ENCODE measurements at regions not wholly inside any gene's neighbourhood (a gene's known extent, or its start where the extent isn't known, plus 50 kb on each side); places are given as distances from the start of the nearest gene placed in this dataset.

DNA sequence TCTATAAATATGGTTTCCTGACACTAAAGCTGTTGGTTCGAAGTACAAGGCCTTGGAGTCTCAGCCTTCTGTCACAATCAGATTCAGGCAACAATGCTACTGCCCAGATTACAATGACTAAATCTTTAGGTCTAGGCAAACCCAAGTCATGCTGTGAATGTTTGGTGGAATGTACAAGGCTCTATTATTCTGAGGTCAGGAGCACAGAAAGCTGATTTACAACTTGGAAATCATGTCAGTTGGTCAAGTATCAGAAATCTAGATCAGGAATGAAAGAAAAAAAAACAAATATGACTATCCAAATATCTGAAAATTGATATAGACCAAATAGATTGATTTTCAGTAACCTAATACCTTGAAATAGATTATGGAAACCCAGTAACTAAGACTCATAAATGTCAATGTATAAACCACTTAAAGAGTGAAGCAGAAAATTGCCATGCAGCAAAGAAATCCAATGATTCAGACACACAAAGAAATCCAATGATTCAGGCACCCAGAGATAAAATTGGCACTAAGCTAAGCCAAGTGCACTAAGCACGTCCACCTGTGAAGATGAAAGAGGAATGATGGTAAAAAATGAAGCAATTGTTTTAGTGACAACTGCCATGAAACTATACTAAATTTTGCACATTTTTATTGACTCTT, 588.0 kb upstream of the TUSC1 start:
- H3K4me3 ChIP-seq (ENCODE audit: low read length): no peak overlapping the region
- no peak overlapping the region for H3K4me2 ChIP-seq (ENCODE audit: low read length)

DNA sequence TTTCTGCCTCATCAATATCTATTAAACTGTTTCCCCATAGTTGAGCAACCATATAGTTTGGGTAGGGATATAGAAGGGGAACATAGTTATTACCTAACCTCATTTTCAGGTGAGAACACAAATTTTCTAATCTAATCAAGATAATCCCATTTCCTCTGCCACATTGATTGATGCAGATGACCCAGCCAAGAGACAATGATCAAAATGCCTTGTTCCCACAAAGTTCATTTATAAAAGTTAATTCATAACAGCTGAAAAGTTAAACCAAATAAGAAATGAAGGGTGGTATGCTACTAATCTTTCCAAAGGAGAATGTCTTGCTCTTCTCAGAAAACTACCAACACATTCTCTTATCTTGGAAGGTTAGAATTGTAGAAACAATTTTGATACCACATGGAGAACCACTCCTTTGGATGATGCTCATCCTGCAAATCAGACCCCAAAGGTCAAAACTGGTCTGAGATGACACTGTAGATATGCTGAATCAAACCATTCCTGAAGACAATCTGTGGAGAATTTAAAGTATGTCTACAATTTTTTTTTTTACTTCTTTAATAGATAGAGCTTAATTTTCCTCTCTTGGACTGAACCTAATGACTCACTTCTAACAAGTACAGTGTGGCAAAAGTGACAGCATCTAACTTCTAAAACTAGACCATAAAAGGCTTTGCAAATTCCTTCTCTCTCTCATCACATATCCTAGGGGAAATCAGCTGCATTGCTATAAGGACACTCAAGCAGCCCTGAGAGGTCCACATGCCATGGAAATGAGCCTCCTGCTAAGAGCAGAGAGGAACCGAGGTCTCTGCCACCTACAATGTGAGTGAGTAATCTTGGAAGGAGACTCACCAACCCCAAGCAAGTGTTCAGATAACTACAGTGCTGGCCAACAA, 586.7 kb upstream of the TUSC1 start:
- no peak overlapping the region for H3K4me3 ChIP-seq (ENCODE audit: low read length)
- H3K27me3 ChIP-seq (ENCODE audit: control insufficient read depth, low read length): no peaks in the 10 kb centered on the region
- no peak overlapping the region for H3K27ac ChIP-seq (ENCODE audit: low read depth, low read length)
- H3F3A ChIP-seq (ENCODE audit: control insufficient read depth, insufficient read depth): no peaks in the 10 kb centered on the region
- no peak for TF ChIP-seq EZH2phosphoT487 (IDR thresholded peaks at IDR 0.05; ENCODE audit: borderline replicate concordance, low read length)
- TF ChIP-seq, protein P1, sequence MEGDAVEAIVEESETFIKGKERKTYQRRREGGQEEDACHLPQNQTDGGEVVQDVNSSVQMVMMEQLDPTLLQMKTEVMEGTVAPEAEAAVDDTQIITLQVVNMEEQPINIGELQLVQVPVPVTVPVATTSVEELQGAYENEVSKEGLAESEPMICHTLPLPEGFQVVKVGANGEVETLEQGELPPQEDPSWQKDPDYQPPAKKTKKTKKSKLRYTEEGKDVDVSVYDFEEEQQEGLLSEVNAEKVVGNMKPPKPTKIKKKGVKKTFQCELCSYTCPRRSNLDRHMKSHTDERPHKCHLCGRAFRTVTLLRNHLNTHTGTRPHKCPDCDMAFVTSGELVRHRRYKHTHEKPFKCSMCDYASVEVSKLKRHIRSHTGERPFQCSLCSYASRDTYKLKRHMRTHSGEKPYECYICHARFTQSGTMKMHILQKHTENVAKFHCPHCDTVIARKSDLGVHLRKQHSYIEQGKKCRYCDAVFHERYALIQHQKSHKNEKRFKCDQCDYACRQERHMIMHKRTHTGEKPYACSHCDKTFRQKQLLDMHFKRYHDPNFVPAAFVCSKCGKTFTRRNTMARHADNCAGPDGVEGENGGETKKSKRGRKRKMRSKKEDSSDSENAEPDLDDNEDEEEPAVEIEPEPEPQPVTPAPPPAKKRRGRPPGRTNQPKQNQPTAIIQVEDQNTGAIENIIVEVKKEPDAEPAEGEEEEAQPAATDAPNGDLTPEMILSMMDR (IDR thresholded peaks at IDR 0.05; ENCODE audit: low read depth, low read length, poor library complexity, severe bottlenecking): no peak
- H3K9me3 ChIP-seq (ENCODE audit: control insufficient read depth, insufficient read depth, low read length): no peaks in the 10 kb centered on the region
- no peaks in the 10 kb centered on the region for H3K36me3 ChIP-seq (ENCODE audit: control insufficient read depth, low read length)
- no peaks in the 10 kb centered on the region for H4K20me1 ChIP-seq (ENCODE audit: control insufficient read depth, insufficient read depth, low read depth, low read length)
- H3K9me2 ChIP-seq (replicated peaks; ENCODE audit: control insufficient read depth, low read length): no peaks in the 10 kb centered on the region
- no peaks in the 10 kb centered on the region for H3K79me2 ChIP-seq (ENCODE audit: control insufficient read depth, low read length)
- H3K4me2 ChIP-seq (ENCODE audit: low read length): no peak overlapping the region
- no peaks in the 10 kb centered on the region for H3K4me1 ChIP-seq (ENCODE audit: control insufficient read depth, low read length)

More for the DNA sequence above, 588.0 kb upstream of the TUSC1 start:
- H3K27ac ChIP-seq (ENCODE audit: low read depth, low read length): no peak overlapping the region
- H3K4me1 ChIP-seq (ENCODE audit: control insufficient read depth, low read length): no peaks in the 10 kb centered on the region
- no peaks in the 10 kb centered on the region for H3K79me2 ChIP-seq (ENCODE audit: control insufficient read depth, low read length)
- no peaks in the 10 kb centered on the region for H4K20me1 ChIP-seq (ENCODE audit: control insufficient read depth, insufficient read depth, low read depth, low read length)
- H3F3A ChIP-seq (ENCODE audit: control insufficient read depth, insufficient read depth): no peaks in the 10 kb centered on the region
- no peaks in the 10 kb centered on the region for H3K9me3 ChIP-seq (ENCODE audit: control insufficient read depth, insufficient read depth, low read length)
- H3K27me3 ChIP-seq (ENCODE audit: control insufficient read depth, low read length): no peaks in the 10 kb centered on the region
- no peaks in the 10 kb centered on the region for H3K9me2 ChIP-seq (replicated peaks; ENCODE audit: control insufficient read depth, low read length)
- H3K36me3 ChIP-seq (ENCODE audit: control insufficient read depth, low read length): no peaks in the 10 kb centered on the region
- TF ChIP-seq, protein P1 (IDR thresholded peaks at IDR 0.05; ENCODE audit: low read depth, low read length, poor library complexity, severe bottlenecking): no peak
- no peak for TF ChIP-seq EZH2phosphoT487 (IDR thresholded peaks at IDR 0.05; ENCODE audit: borderline replicate concordance, low read length)

DNA sequence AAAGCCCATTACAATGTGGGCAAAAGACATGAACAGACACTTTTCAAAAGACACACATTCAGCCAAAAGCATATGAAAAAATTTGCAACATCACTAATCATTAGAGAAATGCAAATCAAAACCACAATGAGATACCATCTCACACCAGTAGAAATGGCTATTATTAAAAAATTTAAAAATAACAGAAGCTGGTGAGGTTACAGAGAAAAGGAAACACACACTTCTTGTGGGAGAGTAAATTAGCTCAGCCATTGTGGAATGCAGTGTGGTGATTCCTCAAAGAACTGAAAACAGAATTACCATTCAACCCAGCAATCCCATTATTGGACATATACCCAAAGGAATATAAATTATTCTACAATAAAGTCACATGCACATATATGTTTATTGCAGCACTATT, 585.2 kb upstream of the TUSC1 start:
- Histone ChIP-seq H3K9me2 (replicated peaks; ENCODE audit: control insufficient read depth, low read length) (no peaks in the 10 kb centered on the region), H3F3A (ENCODE audit: control insufficient read depth, insufficient read depth) (no peaks in the 10 kb centered on the region)

More for the DNA sequence above, 585.2 kb upstream of the TUSC1 start:
- no peaks in the 10 kb centered on the region for H3K9me3 ChIP-seq (ENCODE audit: control insufficient read depth, insufficient read depth, low read length)
- no peaks in the 10 kb centered on the region for H4K20me1 ChIP-seq (ENCODE audit: control insufficient read depth, insufficient read depth, low read depth, low read length)
- TF ChIP-seq EZH2phosphoT487 (IDR thresholded peaks at IDR 0.05; ENCODE audit: borderline replicate concordance, low read length): no peak
- TF ChIP-seq, protein P1 (IDR thresholded peaks at IDR 0.05; ENCODE audit: low read depth, low read length, poor library complexity, severe bottlenecking): no peak
- H3K4me2 ChIP-seq (ENCODE audit: low read length): no peak overlapping the region
- H3K27me3 ChIP-seq (ENCODE audit: control insufficient read depth, low read length): no peaks in the 10 kb centered on the region
- H3K27ac ChIP-seq (ENCODE audit: low read depth, low read length): no peak overlapping the region
- no peaks in the 10 kb centered on the region for H3K4me1 ChIP-seq (ENCODE audit: control insufficient read depth, low read length)
- H3K4me3 ChIP-seq (ENCODE audit: low read length): no peak overlapping the region
- H3K36me3 ChIP-seq (ENCODE audit: control insufficient read depth, low read length): no peaks in the 10 kb centered on the region
- H3K79me2 ChIP-seq (ENCODE audit: control insufficient read depth, low read length): no peaks in the 10 kb centered on the region
